Epithelial cell of proximal tubule (primary cell): ENCODE measurements at regions not wholly inside any gene's neighbourhood (a gene's known extent, or its start where the extent isn't known, plus 50 kb on each side); places are given as distances from the start of the nearest gene placed in this dataset.
A peak's percentile ranks its signal among the peaks of the same experiment; 100 is the strongest.

ENCODE experiments used
- DNase-seq: peaks from one replicate; pipeline ENCODE4 v3.0.0-alpha.2; 2011; ENCODE audit warnings: low read depth
- H3K4me3 ChIP-seq: 2 replicates; pipeline ENCODE4 v1.5.1; 2011; ENCODE audit warnings: low read depth, mild to moderate bottlenecking, low read length
- TF ChIP-seq, protein P1 (sequence below): conservative IDR thresholded peaks from 2 replicates; pipeline ENCODE4 v1.5.1; 2012; ENCODE audit warnings: low read depth, mild to moderate bottlenecking, low read length

DNA sequence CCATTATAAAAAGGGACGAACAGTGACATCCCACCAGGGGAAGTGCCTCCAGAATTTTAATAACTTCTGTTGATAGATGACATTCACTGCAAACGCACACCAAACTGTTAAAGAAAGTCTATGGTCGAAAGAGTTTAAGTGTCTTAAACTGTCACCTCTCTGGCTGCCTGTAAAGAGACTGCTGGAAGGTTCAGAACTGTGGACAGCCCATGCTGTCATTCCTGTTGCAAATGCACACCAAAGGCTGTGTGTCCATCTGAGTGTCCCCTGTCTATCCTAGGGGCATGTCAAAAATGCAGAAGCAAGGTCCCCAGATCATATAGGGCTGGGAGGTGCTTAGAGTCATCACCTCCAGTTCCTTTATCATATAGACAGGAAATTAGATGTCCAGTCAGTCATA, 171.8 kb downstream of the CYRIA start:
- no peak overlapping the region for H3K4me3 ChIP-seq
- TF ChIP-seq, protein P1, sequence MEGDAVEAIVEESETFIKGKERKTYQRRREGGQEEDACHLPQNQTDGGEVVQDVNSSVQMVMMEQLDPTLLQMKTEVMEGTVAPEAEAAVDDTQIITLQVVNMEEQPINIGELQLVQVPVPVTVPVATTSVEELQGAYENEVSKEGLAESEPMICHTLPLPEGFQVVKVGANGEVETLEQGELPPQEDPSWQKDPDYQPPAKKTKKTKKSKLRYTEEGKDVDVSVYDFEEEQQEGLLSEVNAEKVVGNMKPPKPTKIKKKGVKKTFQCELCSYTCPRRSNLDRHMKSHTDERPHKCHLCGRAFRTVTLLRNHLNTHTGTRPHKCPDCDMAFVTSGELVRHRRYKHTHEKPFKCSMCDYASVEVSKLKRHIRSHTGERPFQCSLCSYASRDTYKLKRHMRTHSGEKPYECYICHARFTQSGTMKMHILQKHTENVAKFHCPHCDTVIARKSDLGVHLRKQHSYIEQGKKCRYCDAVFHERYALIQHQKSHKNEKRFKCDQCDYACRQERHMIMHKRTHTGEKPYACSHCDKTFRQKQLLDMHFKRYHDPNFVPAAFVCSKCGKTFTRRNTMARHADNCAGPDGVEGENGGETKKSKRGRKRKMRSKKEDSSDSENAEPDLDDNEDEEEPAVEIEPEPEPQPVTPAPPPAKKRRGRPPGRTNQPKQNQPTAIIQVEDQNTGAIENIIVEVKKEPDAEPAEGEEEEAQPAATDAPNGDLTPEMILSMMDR, result no peak
- DNase-seq, result no peak

GRCh38 chr2:16487686-16488085, 177.9 kb downstream of the CYRIA start:
- TF ChIP-seq, protein P1, result peak; percentile 76
- DNase-seq, result no peak
- H3K4me3 ChIP-seq, result no peak overlapping the region

DNA sequence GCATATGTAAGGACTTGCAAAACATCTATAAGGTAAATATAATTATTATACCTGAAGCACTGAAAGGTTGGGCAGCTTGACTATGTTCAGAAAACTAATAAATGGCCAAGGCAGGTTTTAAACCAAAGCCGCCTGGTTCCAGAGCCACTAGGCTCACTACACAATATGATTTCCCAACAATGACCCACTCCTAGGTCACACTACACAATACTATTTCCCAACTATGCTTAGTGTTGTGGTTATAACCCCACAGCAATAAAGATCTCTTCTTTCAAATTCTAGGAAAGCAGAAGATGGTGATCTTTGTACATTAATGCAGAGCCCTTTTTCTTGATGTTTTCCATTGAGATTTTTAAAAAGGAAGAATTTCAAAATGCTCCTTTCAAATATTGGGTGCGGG, 180.4 kb downstream of the CYRIA start:
- TF ChIP-seq, protein P1, result no peak
- no peak for DNase-seq
- H3K4me3 ChIP-seq, result no peak overlapping the region

- no peak overlapping the region for H3K4me3 ChIP-seq
- TF ChIP-seq, protein P1, result no peak
- no peak for DNase-seq
Measured at GRCh38 chr2:16482460-16482859, 183.2 kb downstream of the CYRIA start.

DNA sequence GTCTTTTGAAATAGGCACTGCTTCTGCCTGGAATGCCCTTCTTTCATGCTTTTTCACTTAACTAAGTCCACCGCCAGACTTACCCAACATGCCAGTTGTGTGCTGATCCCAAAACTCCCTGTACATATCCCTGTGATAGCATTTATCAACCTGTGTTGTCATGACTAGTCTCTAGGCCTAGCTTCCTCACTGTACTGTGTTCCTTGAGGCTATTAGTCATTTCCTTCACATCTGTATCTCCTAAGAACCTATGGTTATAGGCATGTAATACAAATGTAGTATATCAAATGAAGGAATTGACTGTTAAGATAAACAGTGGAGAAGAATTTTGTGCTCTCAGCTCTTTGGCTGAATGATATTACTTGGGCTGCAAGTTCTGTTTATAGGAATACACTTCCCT, 184.3 kb downstream of the CYRIA start:
- TF ChIP-seq, protein P1, result no peak
- H3K4me3 ChIP-seq, result no peak overlapping the region
- DNase-seq, result no peak

DNA sequence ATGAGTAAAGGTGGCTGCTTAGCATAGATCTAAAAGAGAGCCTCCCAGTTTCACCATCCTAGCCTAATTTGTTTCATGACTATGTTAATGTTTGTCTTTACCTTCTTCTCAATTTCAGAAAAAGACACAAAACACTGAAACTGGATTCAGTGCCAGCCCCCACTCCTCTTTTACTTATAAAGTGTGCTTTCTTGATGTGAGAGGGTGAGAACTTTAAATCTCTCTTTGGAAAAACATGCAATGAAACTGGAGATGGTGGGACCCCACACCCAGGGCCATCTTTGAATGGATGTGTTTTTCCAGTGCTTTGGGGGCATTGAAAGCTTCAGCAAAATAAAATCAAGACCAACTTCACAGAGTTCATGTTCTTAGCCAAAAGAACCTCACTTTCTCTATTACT, 185.9 kb downstream of the CYRIA start:
- TF ChIP-seq, protein P1, result no peak
- DNase-seq, result no peak
- no peak overlapping the region for H3K4me3 ChIP-seq

DNA sequence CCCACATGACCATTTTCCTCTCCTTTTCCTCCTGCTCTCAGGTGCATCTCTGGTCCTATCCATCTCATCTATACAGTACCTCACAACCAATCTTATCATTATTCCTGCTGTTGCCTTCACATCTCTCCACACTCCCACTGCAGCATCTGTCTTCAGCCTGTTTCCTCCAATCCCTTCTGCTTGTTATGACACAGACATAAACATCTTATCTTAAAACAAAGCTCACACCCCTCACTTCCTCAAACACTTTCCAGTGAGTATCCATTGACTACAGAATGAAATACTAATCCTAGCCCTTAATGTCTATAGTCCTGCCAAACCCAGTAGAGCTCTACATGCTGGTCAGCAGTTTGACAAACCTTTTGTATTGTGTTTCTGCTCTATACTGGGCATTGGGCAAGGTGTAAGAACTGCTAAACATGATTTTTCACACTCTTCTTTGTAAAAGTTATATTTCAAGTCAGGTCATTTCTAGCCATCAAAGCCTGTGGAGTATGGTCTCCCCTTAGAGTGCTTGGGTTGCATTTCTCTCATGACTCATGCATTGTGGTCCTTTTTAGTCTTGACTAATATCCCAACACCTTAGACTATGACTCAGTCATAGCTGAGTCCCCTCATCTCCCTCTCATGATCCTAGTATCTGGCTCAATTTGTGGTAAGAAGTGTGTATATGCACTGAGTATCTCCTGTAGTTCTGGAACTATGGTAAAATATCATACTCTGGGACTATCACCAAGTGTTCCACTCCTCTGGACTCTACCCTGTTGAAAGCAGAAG, 187.0 kb downstream of the CYRIA start:
- no peak for DNase-seq
- TF ChIP-seq, protein P1, result no peak
- no peak overlapping the region for H3K4me3 ChIP-seq
